ENCODE measurements at regions not wholly inside any gene's neighbourhood (a gene's known extent, or its start where the extent isn't known, plus 50 kb on each side); places are given as distances from the start of the nearest gene placed in this dataset.

DNA sequence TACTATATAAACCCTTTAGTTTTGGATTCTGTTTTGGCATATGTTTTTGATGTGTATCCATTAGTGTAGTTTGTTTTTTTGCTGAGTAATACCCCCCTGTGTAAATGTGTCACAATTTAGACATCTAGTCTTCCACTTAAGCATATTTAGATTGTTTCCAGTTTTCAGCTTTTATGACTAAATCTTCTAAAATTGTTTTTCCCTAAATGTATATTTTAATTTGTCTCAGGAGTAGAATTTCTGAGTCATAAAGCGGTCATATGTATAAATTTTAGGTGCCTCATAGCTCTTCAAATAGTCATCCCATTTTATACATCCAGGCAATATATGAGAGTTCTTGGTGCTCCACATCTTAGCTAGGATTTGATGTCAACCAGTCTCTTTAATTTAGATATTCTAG, 1348.0 kb downstream of the MRPL39 start:
- H3K23ac ChIP-seq (ENCODE audit: low read depth, low read length): no peak overlapping the region
- DNase-seq: peak; percentile 83
- no CpG with 5 or more reads among the region's 1 CpG for WGBS, 2 experiments (ENCODE audit: extremely low coverage in 2 of 2, insufficient read length in 1 of 2)
- intact Hi-C loops (cut with micrococcal nuclease) (no loop called here), dilution Hi-C loops (cut with HindIII; ENCODE audit: low sequenced_read_pairs, unreplicated experiment) (no loop called here), in situ Hi-C loops (cut with MboI; ENCODE audit: low sequenced_read_pairs) (no loop called here)
- H4K5ac ChIP-seq (ENCODE audit: low read depth, low read length): no peak overlapping the region
- H2BK120ac ChIP-seq (ENCODE audit: low read depth, low read length): no peak overlapping the region
- H2BK5ac ChIP-seq (ENCODE audit: low read depth, low read length, poor library complexity, severe bottlenecking): no peak overlapping the region
- H3K9me1 ChIP-seq (ENCODE audit: insufficient read depth, low read length): no peaks in the 10 kb centered on the region
- H3K4me3 ChIP-seq (ENCODE audit: insufficient read depth, low read depth, low read length): no peak overlapping the region
- H2AFZ ChIP-seq (replicated peaks; ENCODE audit: low read length, poor library complexity): no peak overlapping the region
- H3K36me3 ChIP-seq (ENCODE audit: control insufficient read depth, insufficient read depth, low read length): no peaks in the 10 kb centered on the region
- H3K4me2 ChIP-seq (ENCODE audit: low read depth, low read length): no peak overlapping the region
- CTCF ChIA-PET: no interaction called here
- H3K27me3 ChIP-seq (ENCODE audit: control insufficient read depth, insufficient read depth, low read length): no peaks in the 10 kb centered on the region
- no peak overlapping the region for H2BK15ac ChIP-seq (ENCODE audit: low read depth, low read length)
- H3K56ac ChIP-seq (ENCODE audit: extremely low read depth, insufficient read depth, low read length): no peak overlapping the region
- no peak overlapping the region for H3K14ac ChIP-seq (replicated peaks; ENCODE audit: low read depth, low read length)
- H3K18ac ChIP-seq (ENCODE audit: low read depth, low read length): no peak overlapping the region
- H2AK5ac ChIP-seq (ENCODE audit: low read depth, low read length): no peak overlapping the region
- no peak overlapping the region for H3K9ac ChIP-seq (ENCODE audit: low read depth, low read length)
- H2AK9ac ChIP-seq (replicated peaks; ENCODE audit: low read depth, low read length, poor library complexity): no peak overlapping the region
- no peak overlapping the region for H2BK20ac ChIP-seq (ENCODE audit: low read depth, low read length)
- H4K8ac ChIP-seq (ENCODE audit: low read depth in 2 of 2, low read length in 2 of 2): no peak overlapping the region
- no TSS peak for BruUV-seq (replicated peaks)
- H4K91ac ChIP-seq (ENCODE audit: insufficient read depth, low read depth, low read length): no peak overlapping the region
- peak; percentile 79 for ATAC-seq (ENCODE audit: low read depth)
- H3K4ac ChIP-seq (ENCODE audit: low read depth, low read length): no peak overlapping the region
- no peak overlapping the region for H3K27ac ChIP-seq (ENCODE audit: insufficient read depth, low read length)
- H3K9me3 ChIP-seq (ENCODE audit: control insufficient read depth, insufficient read depth, low read length): peaks cover 2% of the 10 kb centered on the region; the same call in 1 of the 2 replicates
- H4K20me1 ChIP-seq (ENCODE audit: insufficient read depth, low read length): no peaks in the 10 kb centered on the region
- POLR2A ChIA-PET (ENCODE audit: unreplicated experiment): no interaction called here
- TF ChIP-seq CEBPB (IDR thresholded peaks at IDR 0.05; ENCODE audit: low read depth, low read length) (0 out of 2 replicates have a peak, but pooled peaks have one; percentile 15), MXI1 (IDR thresholded peaks at IDR 0.05; ENCODE audit: borderline replicate concordance, low read depth, low read length) (no peak), RFX5 (IDR thresholded peaks at IDR 0.05; ENCODE audit: low read depth, low read length) (no peak), RCOR1 (IDR thresholded peaks at IDR 0.05; ENCODE audit: insufficient replicate concordance, low read length) (no peak), MAZ (IDR thresholded peaks at IDR 0.05; ENCODE audit: borderline replicate concordance, low read depth, low read length) (no peak), CHD1 (IDR thresholded peaks at IDR 0.05; ENCODE audit: low read depth, low read length) (no peak), NFE2L2 (IDR thresholded peaks at IDR 0.05; ENCODE audit: low read depth, low read length) (peak; percentile 71), FOS (IDR thresholded peaks at IDR 0.05; ENCODE audit: low read depth, low read length) (0 out of 2 replicates have a peak, but pooled peaks have one; percentile 27), MAFK (IDR thresholded peaks at IDR 0.05; ENCODE audit: low read depth, low read length) (peak; percentile 73), BHLHE40 (IDR thresholded peaks at IDR 0.05; ENCODE audit: low read depth, low read length) (no peak)
- TF ChIP-seq, protein P1, sequence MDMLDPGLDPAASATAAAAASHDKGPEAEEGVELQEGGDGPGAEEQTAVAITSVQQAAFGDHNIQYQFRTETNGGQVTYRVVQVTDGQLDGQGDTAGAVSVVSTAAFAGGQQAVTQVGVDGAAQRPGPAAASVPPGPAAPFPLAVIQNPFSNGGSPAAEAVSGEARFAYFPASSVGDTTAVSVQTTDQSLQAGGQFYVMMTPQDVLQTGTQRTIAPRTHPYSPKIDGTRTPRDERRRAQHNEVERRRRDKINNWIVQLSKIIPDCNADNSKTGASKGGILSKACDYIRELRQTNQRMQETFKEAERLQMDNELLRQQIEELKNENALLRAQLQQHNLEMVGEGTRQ (IDR thresholded peaks at IDR 0.05; ENCODE audit: low read depth, low read length): no peak
- TF ChIP-seq, protein P2, sequence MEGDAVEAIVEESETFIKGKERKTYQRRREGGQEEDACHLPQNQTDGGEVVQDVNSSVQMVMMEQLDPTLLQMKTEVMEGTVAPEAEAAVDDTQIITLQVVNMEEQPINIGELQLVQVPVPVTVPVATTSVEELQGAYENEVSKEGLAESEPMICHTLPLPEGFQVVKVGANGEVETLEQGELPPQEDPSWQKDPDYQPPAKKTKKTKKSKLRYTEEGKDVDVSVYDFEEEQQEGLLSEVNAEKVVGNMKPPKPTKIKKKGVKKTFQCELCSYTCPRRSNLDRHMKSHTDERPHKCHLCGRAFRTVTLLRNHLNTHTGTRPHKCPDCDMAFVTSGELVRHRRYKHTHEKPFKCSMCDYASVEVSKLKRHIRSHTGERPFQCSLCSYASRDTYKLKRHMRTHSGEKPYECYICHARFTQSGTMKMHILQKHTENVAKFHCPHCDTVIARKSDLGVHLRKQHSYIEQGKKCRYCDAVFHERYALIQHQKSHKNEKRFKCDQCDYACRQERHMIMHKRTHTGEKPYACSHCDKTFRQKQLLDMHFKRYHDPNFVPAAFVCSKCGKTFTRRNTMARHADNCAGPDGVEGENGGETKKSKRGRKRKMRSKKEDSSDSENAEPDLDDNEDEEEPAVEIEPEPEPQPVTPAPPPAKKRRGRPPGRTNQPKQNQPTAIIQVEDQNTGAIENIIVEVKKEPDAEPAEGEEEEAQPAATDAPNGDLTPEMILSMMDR (conservative IDR thresholded peaks at IDR 0.05; ENCODE audit: low read depth, low read length): no peak
- TF ChIP-seq, protein P3, sequence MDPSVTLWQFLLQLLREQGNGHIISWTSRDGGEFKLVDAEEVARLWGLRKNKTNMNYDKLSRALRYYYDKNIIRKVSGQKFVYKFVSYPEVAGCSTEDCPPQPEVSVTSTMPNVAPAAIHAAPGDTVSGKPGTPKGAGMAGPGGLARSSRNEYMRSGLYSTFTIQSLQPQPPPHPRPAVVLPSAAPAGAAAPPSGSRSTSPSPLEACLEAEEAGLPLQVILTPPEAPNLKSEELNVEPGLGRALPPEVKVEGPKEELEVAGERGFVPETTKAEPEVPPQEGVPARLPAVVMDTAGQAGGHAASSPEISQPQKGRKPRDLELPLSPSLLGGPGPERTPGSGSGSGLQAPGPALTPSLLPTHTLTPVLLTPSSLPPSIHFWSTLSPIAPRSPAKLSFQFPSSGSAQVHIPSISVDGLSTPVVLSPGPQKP (IDR thresholded peaks at IDR 0.05; ENCODE audit: borderline replicate concordance, low read depth, low read length): no peak
- no peaks in the 10 kb centered on the region for H3K4me1 ChIP-seq (ENCODE audit: control insufficient read depth, insufficient read depth, low read length)
- no peaks in the 10 kb centered on the region for H3K79me1 ChIP-seq (ENCODE audit: low read depth in 1 of 2, low read length in 2 of 2)

Measured in IMR-90 (cell line).